GM12892 (cell line): ENCODE measurements at regions not wholly inside any gene's neighbourhood (a gene's known extent, or its start where the extent isn't known, plus 50 kb on each side); places are given as distances from the start of the nearest gene placed in this dataset.

ENCODE experiments used
- POLR2A ChIP-seq: IDR thresholded peaks from 2 replicates; pipeline ENCODE4 v1.6.1; 2011; ENCODE audit warnings: low read depth, low read length, control low read depth
- POLR2AphosphoS5 ChIP-seq: IDR thresholded peaks from 2 replicates; pipeline ENCODE4 v1.6.1; 2011; ENCODE audit warnings: low read depth, low read length, control low read depth
- TAF1 ChIP-seq: IDR thresholded peaks from 2 replicates; pipeline ENCODE4 v1.6.1; 2011; ENCODE audit warnings: low read depth, mild to moderate bottlenecking, control low read depth, low read length, borderline replicate concordance

DNA sequence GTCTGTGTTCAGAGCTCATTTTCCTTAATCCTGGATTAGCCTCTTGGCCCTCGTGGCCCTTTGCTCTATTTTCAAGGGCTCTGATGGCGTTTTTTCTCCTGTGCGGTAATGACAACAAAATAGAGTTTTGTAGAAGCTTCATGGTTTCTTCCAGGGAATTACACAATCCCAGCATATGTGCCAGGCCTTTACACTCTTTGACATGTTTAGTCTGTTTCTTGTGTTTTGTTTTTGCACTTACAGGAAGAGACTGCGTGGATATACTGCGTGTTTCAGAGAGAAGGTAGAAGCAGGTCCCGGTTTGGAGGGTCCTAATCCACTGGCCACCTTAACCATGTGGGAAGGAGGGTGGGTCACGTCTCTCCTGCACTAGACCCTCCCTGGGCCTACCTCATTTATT lies 400.2 kb upstream of the IRX4 start:
- no peak for TF ChIP-seq POLR2A
- no peak for TF ChIP-seq TAF1
- TF ChIP-seq POLR2AphosphoS5: no peak
